AG08395 (cell line): ENCODE measurements at regions not wholly inside any gene's neighbourhood (a gene's known extent, or its start where the extent isn't known, plus 50 kb on each side); places are given as distances from the start of the nearest gene placed in this dataset.
"Not testable (repeated sequence)": the region's sequence is repeated elsewhere in the genome, so short reads cannot be mapped to it uniquely, and the experiment has no call there.

ENCODE experiments used
- DNase-seq: peaks from one replicate; pipeline ENCODE4 v3.0.0; 2012; ENCODE audit warnings: mixed read lengths, low spot score

GRCh38 chr16:50497592-50497991 is 50.6 kb upstream of the NKD1 start:
- DNase-seq: peak; percentile 70

- no peak for DNase-seq
Measured at GRCh38 chr16:50496990-50497389, 51.2 kb upstream of the NKD1 start.

DNA sequence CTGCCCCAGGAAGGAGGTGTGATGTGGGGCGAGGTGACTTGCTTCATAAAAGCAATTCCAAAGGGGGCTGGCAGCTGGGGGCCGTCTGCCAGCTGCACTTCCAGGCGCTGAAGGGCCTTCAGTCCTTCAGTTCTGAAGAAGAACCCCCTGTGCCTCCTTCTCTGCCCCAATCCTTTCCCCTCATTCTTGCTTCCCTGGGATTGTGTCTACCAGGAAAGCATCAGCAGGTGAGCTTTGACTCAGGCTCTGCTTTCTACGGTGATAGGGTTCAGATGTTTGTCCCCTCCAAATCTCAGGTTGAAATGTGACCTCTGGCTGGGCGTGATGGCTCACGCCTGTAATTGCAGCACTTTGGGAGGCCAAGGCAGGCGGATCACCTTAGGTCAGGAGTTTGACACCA is 52.5 kb upstream of the NKD1 start:
- DNase-seq: no peak

DNA sequence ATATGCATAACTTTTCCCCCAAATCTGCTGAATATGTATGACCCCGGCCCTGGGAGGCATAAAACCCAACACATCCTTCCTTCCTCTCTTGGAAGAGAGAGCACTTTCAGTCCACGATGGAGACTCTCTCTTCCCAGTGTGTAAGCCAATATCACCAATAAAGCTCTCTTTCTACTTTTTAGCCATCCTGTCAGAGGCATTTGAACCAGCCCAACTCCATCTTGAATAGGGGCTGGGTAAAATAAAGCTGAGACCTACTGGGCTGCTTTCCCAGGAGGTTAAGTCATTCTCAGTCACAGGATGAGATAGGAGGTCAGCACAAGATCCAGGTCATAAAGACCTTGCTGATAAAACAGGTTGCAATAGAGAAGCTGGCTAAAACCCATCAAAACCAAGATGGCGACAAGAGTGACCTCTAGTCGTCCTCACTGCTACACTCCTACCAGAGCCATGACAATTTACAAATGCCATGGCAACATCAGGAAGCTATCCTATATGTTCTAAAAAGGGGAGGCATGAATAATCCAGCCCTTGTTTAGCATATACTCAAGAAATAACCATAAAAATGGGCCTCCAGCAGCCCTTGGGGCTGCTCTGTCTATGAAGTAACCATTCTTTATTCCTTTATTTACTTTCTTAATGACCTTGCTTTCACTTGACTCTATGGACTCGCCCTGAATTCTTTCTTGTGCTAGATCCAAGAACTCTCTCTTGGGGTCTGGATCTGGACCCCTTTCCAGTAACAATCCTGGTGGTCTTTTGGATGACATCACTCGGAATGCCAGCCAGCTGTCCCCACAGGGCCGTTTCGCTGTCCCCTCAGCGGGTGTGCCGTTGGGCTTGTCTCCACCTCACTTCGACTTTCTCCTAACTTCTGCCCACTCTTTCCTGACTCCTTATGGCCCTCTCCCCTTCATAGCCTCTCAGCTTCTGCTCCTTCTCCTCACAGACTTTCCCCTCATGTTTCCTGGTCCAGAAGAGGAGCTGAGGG is 53.4 kb upstream of the NKD1 start:
- no peak for DNase-seq

DNA sequence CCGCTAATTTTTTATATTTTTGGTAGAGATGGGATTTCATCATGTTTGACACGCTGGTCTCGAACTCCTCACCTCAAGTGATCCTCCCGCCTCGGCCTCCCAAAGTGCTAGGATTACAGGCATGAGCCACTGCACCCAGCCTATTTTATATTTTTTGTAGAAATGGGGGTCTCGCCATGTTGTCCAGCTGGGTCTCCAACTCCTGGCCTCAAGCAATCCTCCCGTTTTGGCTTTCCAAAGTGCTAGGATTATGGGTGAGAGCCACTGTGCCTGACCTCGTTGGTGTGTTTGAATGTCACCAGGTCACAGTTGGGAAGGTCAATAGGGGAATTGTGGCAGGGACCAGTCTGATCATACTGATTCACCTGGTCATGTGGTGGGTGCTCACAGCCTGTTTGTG is 56.7 kb upstream of the NKD1 start:
- DNase-seq: no peak

DNA sequence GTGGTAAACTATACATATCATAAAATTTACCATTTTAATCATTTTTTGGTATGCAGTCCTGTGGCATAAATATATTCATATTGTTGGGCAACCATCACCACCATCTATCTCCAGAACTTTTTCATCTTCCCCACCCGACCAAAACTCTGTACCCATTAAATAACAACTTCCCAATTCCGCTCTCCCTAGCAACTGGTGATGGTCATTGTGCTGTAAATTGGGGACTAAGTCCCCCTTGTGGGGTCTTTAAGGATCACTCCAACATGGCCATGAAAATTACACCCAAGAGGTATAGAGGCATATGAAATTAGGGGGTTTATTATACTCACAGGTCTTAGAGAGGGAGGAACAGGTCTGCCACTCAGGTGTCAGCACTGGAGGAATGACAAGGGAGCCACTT is 57.4 kb upstream of the NKD1 start:
- DNase-seq: no peak

GRCh38 chr16:50489182-50489581 is 59.0 kb upstream of the NKD1 start:
- no peak for DNase-seq

DNA sequence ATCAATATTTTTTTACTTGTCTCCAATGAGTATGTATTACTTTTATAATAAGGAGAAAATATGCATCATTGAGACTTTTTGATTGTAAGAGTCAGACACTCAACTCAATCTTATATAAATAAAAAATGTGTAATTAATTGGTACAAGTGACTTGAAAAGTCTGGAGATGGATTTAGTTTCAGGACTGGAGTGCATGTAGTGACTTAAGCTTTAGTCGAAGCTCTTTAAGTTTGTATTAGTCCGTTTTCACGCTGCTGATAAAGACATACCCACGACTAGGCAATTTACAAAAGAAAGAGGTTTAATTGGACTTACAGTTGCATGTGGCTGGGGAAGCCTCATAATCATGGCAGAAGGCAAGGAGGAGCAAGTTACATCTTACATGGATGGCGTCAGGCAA is 60.7 kb upstream of the NKD1 start:
- DNase-seq: no peak

- DNase-seq: not testable (repeated sequence)
Measured at GRCh38 chr16:50486162-50486561, 62.0 kb upstream of the NKD1 start.

- no peak for DNase-seq
Measured at GRCh38 chr16:50485232-50485631, 63.0 kb upstream of the NKD1 start.

DNA sequence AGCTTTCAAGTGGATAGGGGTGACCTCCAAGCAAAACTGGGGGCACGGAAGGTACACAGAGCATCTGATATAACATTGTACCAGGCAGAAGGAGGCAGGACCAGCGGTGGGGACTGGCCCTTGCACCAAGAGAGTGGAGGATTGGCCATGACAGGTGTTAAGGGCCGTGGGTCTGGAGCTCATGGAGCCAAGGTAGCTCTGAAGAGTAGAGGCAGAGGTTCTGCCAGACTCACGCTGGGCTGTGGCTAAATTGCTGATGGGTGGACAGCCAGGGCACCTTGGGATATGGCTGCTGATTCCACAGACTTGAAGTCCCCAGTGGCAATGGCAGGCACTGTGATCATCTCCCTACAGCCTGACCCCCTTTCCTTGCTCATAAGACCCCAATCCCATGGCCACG is 65.9 kb upstream of the NKD1 start:
- DNase-seq: no peak

GRCh38 chr16:50480206-50480605 is 68.0 kb upstream of the NKD1 start:
- DNase-seq: no peak

GRCh38 chr16:50479771-50480170 is 68.4 kb upstream of the NKD1 start:
- DNase-seq: no peak

DNA sequence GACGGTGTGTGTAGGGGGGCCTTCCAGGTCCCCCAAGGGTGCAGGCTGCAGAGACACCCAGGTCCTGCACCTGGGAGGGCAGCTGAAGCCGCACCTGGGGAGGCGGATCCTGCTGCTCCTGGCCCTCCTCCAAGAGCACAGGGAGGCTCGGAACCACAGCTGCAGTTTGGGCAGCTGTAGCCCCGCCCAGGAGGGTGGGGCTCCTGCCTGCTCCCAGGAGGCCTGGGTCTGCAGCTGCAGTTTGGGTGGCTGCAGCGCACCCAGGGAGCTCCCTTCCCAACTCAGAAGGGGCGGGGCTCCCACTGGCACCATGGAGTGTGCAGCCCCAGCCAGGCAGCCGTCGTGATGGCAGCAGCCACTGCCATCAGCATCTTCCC is 69.4 kb upstream of the NKD1 start:
- no peak for DNase-seq

DNA sequence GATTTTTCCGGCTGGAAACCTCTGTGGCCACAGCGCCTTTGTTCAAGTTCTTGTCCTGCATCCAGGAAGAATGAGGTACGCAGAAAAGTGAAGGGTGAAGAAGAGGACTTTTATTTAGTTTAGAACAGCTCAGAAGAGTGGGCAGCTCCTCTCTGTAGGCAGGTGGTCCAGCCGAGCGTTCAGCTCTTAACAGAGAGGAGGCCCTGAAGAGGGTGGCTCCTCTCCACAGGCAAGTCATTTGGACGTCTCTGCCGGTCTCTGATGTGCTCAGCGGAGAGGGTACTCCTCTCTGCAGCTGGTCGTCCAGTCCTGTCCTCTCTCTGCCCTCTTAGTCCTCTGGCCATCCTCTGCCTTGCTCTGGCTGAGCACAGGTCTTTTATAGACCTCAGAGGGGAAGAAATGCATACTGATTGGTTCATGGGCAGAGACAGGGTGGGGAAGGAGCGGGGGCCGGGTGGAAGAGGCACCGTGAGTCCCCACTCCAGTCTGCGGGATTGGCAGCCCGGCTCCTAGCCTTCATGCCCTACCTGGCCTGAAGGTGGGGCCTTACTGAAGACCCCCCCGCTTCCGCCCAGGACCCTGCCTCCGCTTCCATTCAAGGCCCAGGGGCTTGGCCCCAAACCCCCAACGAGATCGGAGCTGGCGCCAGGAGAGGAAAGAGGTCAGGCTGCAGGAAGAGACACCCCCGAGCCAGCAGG is 70.0 kb upstream of the NKD1 start:
- DNase-seq: no peak

GRCh38 chr16:50476486-50477255 is 71.5 kb upstream of the NKD1 start:
- DNase-seq: no peak

DNA sequence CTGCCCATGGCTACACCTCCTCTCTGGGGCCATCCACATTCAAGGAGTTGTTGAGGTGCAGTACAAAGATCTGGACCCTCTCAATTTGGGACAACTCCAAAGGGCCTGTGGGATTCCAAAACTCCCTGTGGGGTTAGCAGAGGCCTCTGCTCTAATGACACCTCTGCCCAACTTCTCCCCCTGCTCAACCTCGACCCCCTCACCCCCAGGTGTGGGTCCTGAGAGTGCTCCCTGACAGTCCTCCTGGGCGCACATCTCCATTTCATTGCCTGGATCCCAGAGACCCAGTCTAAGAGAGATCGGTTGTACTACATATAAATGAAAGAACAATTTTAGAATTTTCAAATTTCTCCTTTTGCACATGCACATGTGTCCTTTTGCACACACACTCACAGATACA is 73.0 kb upstream of the NKD1 start:
- DNase-seq: no peak

DNA sequence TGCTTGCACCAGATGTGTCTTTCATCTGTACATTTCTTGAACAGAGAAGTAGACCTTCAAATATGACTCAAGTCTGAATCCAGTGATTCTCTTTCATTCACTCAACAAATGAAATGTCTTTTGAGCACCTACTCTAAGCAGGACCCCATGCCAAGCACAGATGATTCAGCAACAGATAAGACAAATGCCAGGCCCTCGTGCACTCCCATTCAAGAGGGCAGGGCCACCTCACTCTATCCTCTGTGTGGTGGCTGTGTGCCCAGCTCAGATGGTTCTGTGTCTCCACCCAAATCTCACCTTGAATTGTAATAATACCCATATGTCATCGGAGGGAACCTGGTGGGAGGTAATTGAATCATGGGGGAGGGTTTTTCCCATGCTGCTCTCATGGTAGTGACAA is 74.1 kb upstream of the NKD1 start:
- no peak for DNase-seq

DNA sequence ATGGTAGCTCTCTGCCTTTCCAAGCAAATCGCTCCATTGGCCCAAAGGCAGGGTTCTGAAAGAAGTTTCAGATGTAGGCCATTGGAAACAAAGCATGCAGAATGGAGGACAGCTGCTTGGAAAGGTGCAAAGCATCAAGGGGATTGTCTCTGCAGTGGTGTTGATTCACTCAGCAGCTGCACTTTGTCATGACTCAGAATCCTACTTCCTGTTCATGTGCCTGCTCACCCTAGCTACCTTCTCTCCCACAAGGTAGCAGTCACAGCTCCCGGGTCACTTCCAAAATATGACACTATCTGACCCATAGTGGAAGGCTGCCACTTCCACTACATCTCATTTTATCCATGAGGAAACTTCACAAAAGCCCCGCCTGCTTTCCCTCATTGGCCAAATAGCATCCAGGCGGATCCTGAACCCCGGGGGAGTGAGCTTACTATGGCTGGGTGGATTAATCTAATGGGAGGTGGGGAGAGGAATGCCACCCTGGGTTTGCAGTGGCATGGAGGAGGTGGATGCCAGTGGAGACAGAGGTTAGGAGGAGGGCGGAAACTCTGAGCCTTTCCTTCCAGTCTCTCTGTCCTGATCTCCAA is 74.7 kb upstream of the NKD1 start:
- no peak for DNase-seq

DNA sequence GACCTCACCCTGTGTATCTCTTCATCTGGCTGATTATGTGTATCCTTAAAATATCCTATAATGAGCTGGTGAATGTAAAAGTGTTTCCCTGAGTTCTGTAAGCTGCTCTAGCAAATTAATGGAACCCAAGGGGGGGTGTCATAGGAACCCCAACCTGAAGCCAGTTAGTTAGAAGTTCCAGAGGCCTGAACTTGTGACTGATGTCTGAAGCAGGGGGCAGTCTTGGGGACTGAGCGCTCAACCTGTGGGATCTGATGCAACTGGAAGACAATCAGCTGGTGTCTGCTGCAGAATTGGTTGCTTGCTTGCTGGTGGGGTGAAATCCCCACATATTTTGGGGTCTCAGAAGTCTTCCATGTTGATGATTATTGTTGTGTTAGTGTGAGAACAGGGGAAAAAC is 75.7 kb upstream of the NKD1 start:
- DNase-seq: no peak

- no peak for DNase-seq
Measured at GRCh38 chr16:50470687-50471086, 77.5 kb upstream of the NKD1 start.

GRCh38 chr16:50469744-50470321 is 78.4 kb upstream of the NKD1 start:
- DNase-seq: no peak
